GM06990 (cell line): ENCODE measurements at regions not wholly inside any gene's neighbourhood (a gene's known extent, or its start where the extent isn't known, plus 50 kb on each side); places are given as distances from the start of the nearest gene placed in this dataset.

ENCODE experiments used
- DNase-seq: peaks from one replicate; pipeline ENCODE4 v3.0.0-alpha.2; 2011; ENCODE audit not compliant: insufficient read length; ENCODE audit errors: extremely low read depth
- H3K27me3 ChIP-seq: replicated peaks from 2 replicates; pipeline ENCODE4 v1.6.0; 2011; ENCODE audit warnings: low read length; ENCODE audit not compliant: control insufficient read depth, insufficient read depth
- H3K36me3 ChIP-seq: 2 replicates; pipeline ENCODE4 v1.5.1; 2011; ENCODE audit warnings: low read length; ENCODE audit not compliant: control insufficient read depth, insufficient read depth
- H3K4me3 ChIP-seq: replicated peaks from 2 replicates; pipeline ENCODE4 v1.5.1; 2011; ENCODE audit warnings: low read depth, mild to moderate bottlenecking, control low read depth, low read length
- CTCF ChIP-seq: IDR thresholded peaks from 2 replicates; pipeline ENCODE4 v1.5.1; 2011; ENCODE audit warnings: low read length, control low read depth, mild to moderate bottlenecking, inconsistent platforms; ENCODE audit not compliant: insufficient read depth, poor library complexity, severe bottlenecking

- no peak for TF ChIP-seq CTCF
- DNase-seq: no peak
- H3K27me3 ChIP-seq: no peaks in the 10 kb centered on the region
- no peaks in the 10 kb centered on the region for H3K36me3 ChIP-seq
- H3K4me3 ChIP-seq: no peak overlapping the region
Observed at GRCh38 chr16:5820472-5820871, 722.9 kb upstream of the EEF2KMT start.

- no peak overlapping the region for H3K4me3 ChIP-seq
Observed at GRCh38 chr16:5815570-5816237, 718.1 kb upstream of the EEF2KMT start.

GRCh38 chr16:5801396-5801795, 703.8 kb upstream of the EEF2KMT start:
- Histone ChIP-seq H3K4me3 (no peak overlapping the region), H3K36me3 (no peaks in the 10 kb centered on the region), H3K27me3 (no peaks in the 10 kb centered on the region)
- no peak for DNase-seq
- TF ChIP-seq CTCF: no peak

More at GRCh38 chr16:5815570-5816237, 718.1 kb upstream of the EEF2KMT start:
- no peak for TF ChIP-seq CTCF
- no peak for DNase-seq
- H3K36me3 ChIP-seq: no peaks in the 10 kb centered on the region
- no peaks in the 10 kb centered on the region for H3K27me3 ChIP-seq

- TF ChIP-seq CTCF: no peak
- DNase-seq: no peak
- Histone ChIP-seq H3K27me3 (no peaks in the 10 kb centered on the region), H3K4me3 (no peak overlapping the region), H3K36me3 (no peaks in the 10 kb centered on the region)
Observed at GRCh38 chr16:5793556-5793955, 696.0 kb upstream of the EEF2KMT start.

- Histone ChIP-seq H3K36me3 (no peaks in the 10 kb centered on the region), H3K4me3 (no peak overlapping the region), H3K27me3 (no peaks in the 10 kb centered on the region)
- no peak for TF ChIP-seq CTCF
- DNase-seq: no peak
Observed at GRCh38 chr16:5791011-5791657, 693.5 kb upstream of the EEF2KMT start.
